ENCODE measurements at regions not wholly inside any gene's neighbourhood (a gene's known extent, or its start where the extent isn't known, plus 50 kb on each side); places are given as distances from the start of the nearest gene placed in this dataset.

DNA sequence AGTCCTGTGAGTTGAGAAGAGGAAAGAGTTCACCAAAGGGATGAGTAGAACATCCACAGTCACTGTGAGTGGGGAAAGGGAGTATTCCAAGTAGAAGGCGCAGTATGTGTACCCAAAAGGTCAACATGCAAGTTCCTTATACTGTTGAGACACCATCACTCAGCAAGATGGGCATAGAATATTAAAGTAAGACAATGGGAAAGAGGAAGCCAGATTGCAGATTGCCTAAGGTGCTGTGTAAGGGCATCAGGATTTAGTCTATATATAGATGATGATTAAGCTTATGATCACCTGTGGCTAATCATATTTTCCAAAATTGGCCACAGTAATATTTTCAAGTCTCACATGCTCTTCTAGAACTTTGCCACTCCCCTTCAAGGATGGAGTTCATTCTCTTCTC lies 120.1 kb upstream of the CAMK1G start:
- no peaks in the 10 kb centered on the region for H3K4me1 Mint-ChIP-seq
- DNase-seq: no peak
- H3K4me3 Mint-ChIP-seq: no peak overlapping the region
- peaks cover 14% of the 10 kb centered on the region for H3K27me3 Mint-ChIP-seq
- H3K36me3 Mint-ChIP-seq (ENCODE audit: low read depth): no peaks in the 10 kb centered on the region
- peaks cover 4% of the 10 kb centered on the region for H3K9me3 Mint-ChIP-seq
- intact Hi-C loops (cut with micrococcal nuclease): no loop called here
- H3K27ac Mint-ChIP-seq: no peak overlapping the region

DNA sequence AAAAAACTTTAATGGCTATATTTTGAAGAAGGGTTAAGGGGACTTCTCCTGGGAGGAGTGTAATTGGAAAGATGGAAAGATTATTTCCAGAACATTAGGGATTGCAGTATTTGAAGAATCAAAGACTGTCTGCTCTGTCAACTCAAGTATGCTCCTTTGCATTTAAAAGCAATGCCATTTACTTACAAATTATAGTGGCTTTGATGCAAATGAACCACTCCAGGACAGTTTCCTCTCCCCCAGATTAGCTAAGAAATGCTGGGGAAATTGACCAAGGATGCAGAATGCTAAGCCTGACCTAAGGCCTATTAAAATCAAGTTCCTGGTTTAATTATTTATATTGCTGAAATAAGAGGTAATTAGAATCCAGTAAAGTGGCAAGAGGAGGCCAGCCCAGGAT lies 110.5 kb upstream of the CAMK1G start:
- Mint-ChIP-seq H3K27ac (no peak overlapping the region), H3K4me1 (no peaks in the 10 kb centered on the region), H3K36me3 (ENCODE audit: low read depth) (no peaks in the 10 kb centered on the region), H3K9me3 (no peaks in the 10 kb centered on the region), H3K4me3 (no peak overlapping the region), H3K27me3 (peaks cover 2% of the 10 kb centered on the region)
- no peak for DNase-seq
- intact Hi-C loops (cut with micrococcal nuclease): no loop called here

- H3K9me3 Mint-ChIP-seq: no peaks in the 10 kb centered on the region
- no peaks in the 10 kb centered on the region for H3K27me3 Mint-ChIP-seq
- intact Hi-C loops (cut with micrococcal nuclease): no loop called here
- H3K36me3 Mint-ChIP-seq (ENCODE audit: low read depth): no peaks in the 10 kb centered on the region
- no peaks in the 10 kb centered on the region for H3K4me1 Mint-ChIP-seq
- no peak for DNase-seq
- no peak overlapping the region for H3K27ac Mint-ChIP-seq
- no peak overlapping the region for H3K4me3 Mint-ChIP-seq
Observed at GRCh38 chr1:209480345-209480744, 103.2 kb upstream of the CAMK1G start.

DNA sequence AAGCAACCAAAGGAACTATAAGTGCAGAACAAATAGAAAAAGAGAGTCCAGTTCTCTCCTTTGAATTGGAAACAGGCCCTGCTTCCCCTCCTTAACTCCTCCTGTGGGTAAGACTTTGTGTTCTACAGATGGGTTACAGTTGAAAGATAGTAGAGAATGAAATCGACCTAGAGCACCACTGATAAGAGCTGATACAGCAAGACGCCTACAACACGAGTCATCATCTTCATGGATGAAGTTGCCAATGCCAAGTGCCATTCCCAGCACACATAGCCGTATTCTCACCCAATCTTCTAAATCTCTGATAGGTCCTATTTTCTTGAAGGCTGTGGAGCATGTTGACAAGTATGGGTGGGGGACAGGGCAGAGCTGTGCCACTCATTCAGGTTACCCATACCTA lies 99.8 kb upstream of the CAMK1G start:
- Mint-ChIP-seq H3K27me3 (no peaks in the 10 kb centered on the region), H3K36me3 (ENCODE audit: low read depth) (no peaks in the 10 kb centered on the region), H3K4me3 (no peak overlapping the region), H3K4me1 (peaks cover 1% of the 10 kb centered on the region), H3K27ac (no peak overlapping the region), H3K9me3 (no peaks in the 10 kb centered on the region)
- intact Hi-C loops (cut with micrococcal nuclease): no loop called here
- no peak for DNase-seq

- H3K4me1 Mint-ChIP-seq: peaks cover 1% of the 10 kb centered on the region
- no peaks in the 10 kb centered on the region for H3K27me3 Mint-ChIP-seq
- DNase-seq: no peak
- H3K27ac Mint-ChIP-seq: no peak overlapping the region
- intact Hi-C loops (cut with micrococcal nuclease): no loop called here
- H3K9me3 Mint-ChIP-seq: no peaks in the 10 kb centered on the region
- H3K4me3 Mint-ChIP-seq: no peak overlapping the region
- no peaks in the 10 kb centered on the region for H3K36me3 Mint-ChIP-seq (ENCODE audit: low read depth)
Observed at GRCh38 chr1:209484429-209484828, 99.1 kb upstream of the CAMK1G start.

DNA sequence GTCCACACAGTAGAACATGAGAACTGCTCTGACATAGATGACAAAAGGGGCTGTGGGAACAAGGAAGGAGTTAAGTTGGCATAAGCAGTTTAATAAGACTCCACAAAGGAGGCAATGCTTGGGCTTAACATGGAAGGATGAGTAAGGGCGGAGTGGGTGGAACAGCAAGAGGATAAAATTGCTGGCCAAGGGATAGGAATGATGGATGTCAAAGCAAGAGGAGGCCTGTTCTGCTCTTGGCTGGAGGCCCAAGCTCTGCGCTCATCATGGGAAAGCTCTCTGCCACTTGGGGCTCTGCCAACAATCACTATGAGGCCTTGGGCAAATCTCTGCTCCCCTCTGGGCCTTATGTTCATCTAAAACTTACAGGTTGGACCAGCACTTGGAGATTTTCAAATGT lies 98.3 kb upstream of the CAMK1G start:
- intact Hi-C loops (cut with micrococcal nuclease): no loop called here
- H3K9me3 Mint-ChIP-seq: no peaks in the 10 kb centered on the region
- peaks cover 1% of the 10 kb centered on the region for H3K4me1 Mint-ChIP-seq
- H3K4me3 Mint-ChIP-seq: no peak overlapping the region
- H3K27me3 Mint-ChIP-seq: peaks cover 2% of the 10 kb centered on the region
- H3K36me3 Mint-ChIP-seq (ENCODE audit: low read depth): no peaks in the 10 kb centered on the region
- H3K27ac Mint-ChIP-seq: no peak overlapping the region
- DNase-seq: no peak

- Mint-ChIP-seq H3K36me3 (ENCODE audit: low read depth) (no peaks in the 10 kb centered on the region), H3K27ac (no peak overlapping the region), H3K9me3 (no peaks in the 10 kb centered on the region), H3K4me3 (no peak overlapping the region), H3K27me3 (peaks cover 2% of the 10 kb centered on the region), H3K4me1 (peaks cover 1% of the 10 kb centered on the region)
- intact Hi-C loops (cut with micrococcal nuclease): no loop called here
- DNase-seq: no peak
Observed at GRCh38 chr1:209485751-209486150, 97.8 kb upstream of the CAMK1G start.

DNA sequence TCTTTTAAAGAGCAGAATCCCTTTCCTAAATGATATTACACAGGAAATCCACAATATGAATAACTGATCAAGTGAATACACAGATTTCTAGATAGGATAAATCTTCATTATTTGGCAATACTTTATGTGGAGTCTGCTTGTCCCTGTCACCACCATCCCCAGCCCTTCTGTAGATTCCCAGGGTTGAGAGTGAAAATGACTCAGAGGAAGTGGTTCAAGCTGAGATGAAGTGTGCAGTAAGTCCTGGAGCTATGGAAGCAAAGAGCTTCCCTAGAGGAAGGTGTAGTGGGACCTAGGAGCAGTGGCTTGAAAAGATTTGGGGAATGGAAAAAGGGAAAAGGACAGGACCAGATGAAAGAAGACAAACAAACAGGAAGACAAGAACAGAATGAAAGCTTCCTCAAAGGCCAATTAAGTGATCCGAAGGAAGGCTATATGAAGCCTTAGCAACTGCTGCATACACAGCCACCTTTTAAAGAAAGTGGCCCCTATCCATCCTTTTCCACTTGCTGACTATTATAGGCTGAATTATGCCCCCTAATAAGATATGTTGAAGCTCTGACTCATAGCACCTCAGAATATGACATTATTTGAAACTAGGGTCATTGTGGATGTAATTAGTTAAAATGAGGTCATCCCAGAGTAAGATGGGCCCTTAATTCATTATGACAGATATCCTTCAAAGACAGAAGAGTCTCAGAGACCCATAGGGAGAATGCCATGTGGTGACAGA lies 96.5 kb upstream of the CAMK1G start:
- peaks cover 4% of the 10 kb centered on the region for H3K27me3 Mint-ChIP-seq
- no peaks in the 10 kb centered on the region for H3K36me3 Mint-ChIP-seq (ENCODE audit: low read depth)
- H3K27ac Mint-ChIP-seq: no peak overlapping the region
- no peaks in the 10 kb centered on the region for H3K9me3 Mint-ChIP-seq
- no peak for DNase-seq
- intact Hi-C loops (cut with micrococcal nuclease): no loop called here
- H3K4me1 Mint-ChIP-seq: peaks cover 1% of the 10 kb centered on the region
- no peak overlapping the region for H3K4me3 Mint-ChIP-seq

- intact Hi-C loops (cut with micrococcal nuclease): no loop called here
- DNase-seq: no peak
- H3K36me3 Mint-ChIP-seq (ENCODE audit: low read depth): no peaks in the 10 kb centered on the region
- peaks cover 8% of the 10 kb centered on the region for H3K27me3 Mint-ChIP-seq
- no peaks in the 10 kb centered on the region for H3K9me3 Mint-ChIP-seq
- peaks cover 1% of the 10 kb centered on the region for H3K4me1 Mint-ChIP-seq
- no peak overlapping the region for H3K27ac Mint-ChIP-seq
- no peak overlapping the region for H3K4me3 Mint-ChIP-seq
Observed at GRCh38 chr1:209490013-209490412, 93.5 kb upstream of the CAMK1G start.

DNA sequence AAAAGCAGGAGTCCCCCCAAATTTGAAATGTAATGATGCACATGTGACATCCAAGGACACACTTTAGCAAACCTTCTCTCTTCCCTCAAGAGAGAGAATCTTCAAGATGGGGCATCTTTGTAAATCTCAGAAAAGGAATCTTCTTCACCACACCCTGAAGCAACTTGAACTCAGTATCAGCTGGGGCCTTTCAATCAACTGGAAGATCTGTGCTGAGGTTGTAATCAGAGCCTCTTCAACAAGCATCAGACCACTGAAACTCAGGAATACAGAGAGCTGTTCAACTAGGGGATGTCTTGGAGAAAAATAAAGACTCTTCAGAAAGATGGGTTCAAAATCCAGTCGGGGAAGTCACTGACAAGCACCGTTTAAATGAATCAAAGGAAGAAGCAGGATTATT lies 92.5 kb upstream of the CAMK1G start:
- no peaks in the 10 kb centered on the region for H3K36me3 Mint-ChIP-seq (ENCODE audit: low read depth)
- peaks cover 1% of the 10 kb centered on the region for H3K4me1 Mint-ChIP-seq
- no peak overlapping the region for H3K4me3 Mint-ChIP-seq
- no peak overlapping the region for H3K27ac Mint-ChIP-seq
- peaks cover 9% of the 10 kb centered on the region for H3K27me3 Mint-ChIP-seq
- intact Hi-C loops (cut with micrococcal nuclease): no loop called here
- H3K9me3 Mint-ChIP-seq: no peaks in the 10 kb centered on the region
- no peak for DNase-seq

DNA sequence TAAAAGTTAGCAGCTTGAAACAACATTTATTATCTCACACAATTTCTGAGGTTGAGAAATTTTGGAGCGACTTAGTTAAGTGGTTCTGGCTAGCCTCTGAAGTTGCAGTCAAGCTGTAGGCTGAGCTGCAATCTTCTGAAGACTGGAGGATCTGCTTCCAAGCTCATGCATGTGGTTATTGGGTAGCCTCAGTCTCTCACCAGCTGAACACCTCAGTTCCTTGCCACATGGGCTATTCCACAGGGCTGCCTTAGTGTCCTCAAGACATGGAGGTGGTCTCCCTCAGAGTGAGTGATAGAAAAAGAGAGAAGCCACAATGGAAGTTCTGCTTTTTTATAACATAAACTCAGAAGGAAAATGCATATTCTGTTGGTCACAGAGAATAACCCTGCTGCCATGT lies 92.0 kb upstream of the CAMK1G start:
- intact Hi-C loops (cut with micrococcal nuclease): no loop called here
- no peaks in the 10 kb centered on the region for H3K36me3 Mint-ChIP-seq (ENCODE audit: low read depth)
- no peak for DNase-seq
- H3K9me3 Mint-ChIP-seq: no peaks in the 10 kb centered on the region
- H3K27me3 Mint-ChIP-seq: peaks cover 9% of the 10 kb centered on the region
- no peak overlapping the region for H3K27ac Mint-ChIP-seq
- peaks cover 1% of the 10 kb centered on the region for H3K4me1 Mint-ChIP-seq
- no peak overlapping the region for H3K4me3 Mint-ChIP-seq

DNA sequence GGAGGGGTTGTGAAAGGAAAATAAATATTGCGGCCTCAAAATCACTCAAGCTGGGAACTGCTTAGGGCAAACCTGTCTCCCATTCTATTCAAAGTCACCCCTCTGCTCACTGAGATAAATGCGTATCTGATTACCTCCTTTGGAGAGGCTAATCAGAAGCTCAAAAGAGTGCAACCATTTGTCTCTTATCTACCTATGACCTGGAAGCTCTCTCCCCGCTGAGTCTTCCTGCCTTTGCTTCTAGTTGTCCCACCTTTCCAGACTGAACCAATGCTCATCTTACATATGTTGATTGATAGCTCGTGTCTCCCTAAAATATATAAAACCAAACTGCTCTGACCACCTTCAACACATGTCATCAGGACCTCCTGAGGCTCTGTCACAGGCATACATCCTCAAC lies 91.6 kb upstream of the CAMK1G start:
- H3K4me1 Mint-ChIP-seq: peaks cover under 1% of the 10 kb centered on the region
- H3K27ac Mint-ChIP-seq: no peak overlapping the region
- H3K27me3 Mint-ChIP-seq: peaks cover 12% of the 10 kb centered on the region
- intact Hi-C loops (cut with micrococcal nuclease): no loop called here
- no peaks in the 10 kb centered on the region for H3K36me3 Mint-ChIP-seq (ENCODE audit: low read depth)
- no peak overlapping the region for H3K4me3 Mint-ChIP-seq
- peaks cover 3% of the 10 kb centered on the region for H3K9me3 Mint-ChIP-seq
- no peak for DNase-seq

DNA sequence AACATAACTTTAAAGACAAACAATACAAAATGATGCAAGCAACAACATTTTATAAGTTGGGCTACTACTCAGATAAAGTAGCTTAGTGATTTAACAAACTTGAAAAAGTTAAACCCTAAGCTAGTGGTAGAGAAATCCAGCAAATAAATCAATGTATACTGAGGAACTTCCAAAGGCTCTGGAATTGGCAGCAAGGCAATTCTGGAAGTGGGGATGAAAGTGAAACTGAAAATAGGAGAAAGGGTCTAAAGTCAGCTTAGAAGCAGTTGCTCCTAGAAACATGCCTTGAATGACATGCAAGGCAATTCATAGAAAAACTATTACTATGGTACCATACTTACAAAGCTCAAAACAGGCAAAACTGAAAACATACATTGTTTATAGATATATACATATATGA lies 90.0 kb upstream of the CAMK1G start:
- Mint-ChIP-seq H3K4me3 (no peak overlapping the region), H3K9me3 (peaks cover 5% of the 10 kb centered on the region), H3K4me1 (no peaks in the 10 kb centered on the region), H3K36me3 (ENCODE audit: low read depth) (no peaks in the 10 kb centered on the region), H3K27ac (no peak overlapping the region), H3K27me3 (peaks cover 16% of the 10 kb centered on the region)
- DNase-seq: no peak
- intact Hi-C loops (cut with micrococcal nuclease): no loop called here

DNA sequence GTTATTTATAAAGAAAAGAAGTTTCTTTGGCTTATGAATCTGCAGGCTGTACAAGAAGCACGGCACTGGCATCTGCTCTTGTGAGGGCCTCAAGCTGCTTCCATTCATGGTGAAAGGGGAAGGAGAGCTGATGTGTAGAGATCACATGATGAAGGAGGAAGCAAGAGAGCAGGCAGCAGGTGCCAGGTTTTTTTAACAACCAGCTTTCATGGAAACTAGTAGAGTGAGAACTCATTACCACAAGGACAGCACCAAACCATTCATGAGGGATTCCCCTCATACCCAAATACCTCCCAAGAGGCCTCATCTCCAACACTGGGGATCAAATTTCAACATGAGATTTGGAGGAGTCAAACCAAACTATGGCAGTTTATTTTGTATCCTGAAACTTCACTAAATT lies 85.8 kb upstream of the CAMK1G start:
- intact Hi-C loops (cut with micrococcal nuclease): no loop called here
- no peaks in the 10 kb centered on the region for H3K4me1 Mint-ChIP-seq
- peaks cover 18% of the 10 kb centered on the region for H3K9me3 Mint-ChIP-seq
- no peaks in the 10 kb centered on the region for H3K36me3 Mint-ChIP-seq (ENCODE audit: low read depth)
- no peak overlapping the region for H3K27ac Mint-ChIP-seq
- no peak overlapping the region for H3K4me3 Mint-ChIP-seq
- DNase-seq: no peak
- H3K27me3 Mint-ChIP-seq: peaks cover 11% of the 10 kb centered on the region

GRCh38 chr1:209500993-209501392 lies 82.5 kb upstream of the CAMK1G start:
- Mint-ChIP-seq H3K4me3 (no peak overlapping the region), H3K9me3 (peaks cover 18% of the 10 kb centered on the region), H3K27me3 (peaks cover 8% of the 10 kb centered on the region), H3K4me1 (no peaks in the 10 kb centered on the region), H3K36me3 (ENCODE audit: low read depth) (no peaks in the 10 kb centered on the region), H3K27ac (no peak overlapping the region)
- no peak for DNase-seq
- intact Hi-C loops (cut with micrococcal nuclease): no loop called here

Data from activated CD4-positive, alpha-beta T cell treated with anti-CD3 and anti-CD28 coated beads, Interleukin-2, amount 10 ng/mL, durations not matched to agents 24 days and 14 days (primary cell).